GDM1 (cell line): ENCODE measurements at regions not wholly inside any gene's neighbourhood (a gene's known extent, or its start where the extent isn't known, plus 50 kb on each side); places are given as distances from the start of the nearest gene placed in this dataset.
"Not testable (repeated sequence)": the region's sequence is repeated elsewhere in the genome, so short reads cannot be mapped to it uniquely, and the experiment has no call there.

Experiments
- DNase-seq: peaks from one replicate; lab custom pipeline; 2025; lab: John Stamatoyannopoulos, UW

DNA sequence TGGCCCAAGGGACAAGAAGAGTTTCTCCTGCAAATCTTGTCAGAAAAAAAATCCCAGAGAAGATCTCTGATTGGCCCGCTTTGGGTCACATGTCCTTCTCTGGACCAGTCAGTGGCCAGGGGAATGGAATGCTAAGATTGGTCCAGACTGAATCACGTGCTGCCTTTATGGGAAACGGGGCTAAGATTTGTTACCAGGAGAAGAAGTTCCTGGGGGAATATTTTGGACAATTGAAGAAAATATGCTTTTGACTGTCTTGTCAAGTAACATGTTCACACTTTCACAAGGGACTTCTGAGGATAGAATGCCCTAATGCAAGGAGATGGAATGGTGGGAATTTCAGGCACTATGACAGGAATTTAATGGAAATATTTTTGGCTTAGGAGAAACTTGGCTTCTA lies 74.1 kb upstream of the SH3PXD2B start:
- no peak for DNase-seq

DNA sequence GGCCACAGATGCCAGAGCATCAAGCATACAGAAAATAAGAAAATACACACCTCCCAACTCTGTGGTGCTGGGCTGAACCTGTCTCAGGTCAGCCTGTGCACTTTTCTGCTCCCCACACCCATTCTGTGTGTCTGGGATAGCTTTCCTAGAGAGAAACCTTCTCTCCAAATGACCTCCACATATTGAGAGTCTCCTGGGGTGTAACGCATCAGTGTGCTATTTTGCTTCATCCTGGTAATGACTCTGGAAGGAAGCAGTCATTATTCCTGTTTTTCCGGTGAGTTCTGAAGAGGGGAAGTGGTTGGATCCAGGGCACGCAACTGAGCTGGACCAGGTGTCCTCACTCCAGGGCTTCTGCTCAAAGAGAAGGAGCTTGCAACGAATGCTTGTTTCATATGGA lies 73.2 kb upstream of the SH3PXD2B start:
- no peak for DNase-seq

DNA sequence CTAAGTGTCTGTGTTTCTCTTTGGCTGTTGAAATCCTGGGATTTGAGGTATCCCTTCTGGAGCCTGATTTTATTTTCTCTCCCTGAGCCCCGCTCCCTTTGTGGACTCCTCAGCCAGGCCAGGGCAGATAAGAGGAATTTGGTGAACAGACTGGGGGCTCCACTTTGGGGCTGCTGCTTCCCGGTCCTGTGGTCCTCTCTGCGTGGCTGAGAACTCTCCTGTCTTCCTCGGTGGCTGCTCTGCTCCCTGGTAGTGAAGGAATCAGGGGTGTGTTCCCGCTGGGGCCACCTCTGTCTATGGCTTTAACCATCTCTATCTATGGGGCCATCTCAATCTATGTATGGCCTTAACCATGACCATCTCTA lies 71.7 kb upstream of the SH3PXD2B start:
- DNase-seq: no peak

DNA sequence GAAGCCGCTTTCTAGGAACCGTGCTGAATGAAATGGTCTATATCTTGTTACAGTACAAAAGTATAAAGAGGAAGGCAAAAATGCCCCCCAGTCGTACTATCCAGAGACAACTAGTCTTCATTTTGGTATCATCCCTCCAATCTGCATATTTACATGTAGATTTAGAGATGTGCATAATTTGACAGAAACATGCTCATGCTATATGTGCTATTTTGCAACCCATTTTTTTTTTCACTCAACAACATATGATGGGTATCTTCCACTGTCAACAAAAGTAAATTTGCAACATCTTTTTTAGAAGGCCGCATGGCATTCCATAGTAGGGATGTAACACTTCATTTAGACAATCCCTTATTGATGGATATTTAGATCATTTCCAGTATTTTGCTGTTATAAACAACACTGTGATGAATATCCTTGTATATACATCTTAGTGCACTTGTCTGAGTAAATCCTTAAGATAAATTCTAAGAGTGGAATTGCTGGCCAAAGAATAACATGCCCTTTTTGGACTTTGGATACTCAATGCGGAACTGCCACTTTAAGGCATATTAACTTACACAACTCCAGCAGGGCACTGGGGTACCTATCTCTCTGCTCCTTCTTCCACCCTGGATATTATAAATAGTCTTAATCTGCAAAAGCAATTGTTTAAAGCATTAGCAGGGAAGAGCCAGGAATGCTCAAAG lies 71.1 kb upstream of the SH3PXD2B start:
- no peak for DNase-seq

DNA sequence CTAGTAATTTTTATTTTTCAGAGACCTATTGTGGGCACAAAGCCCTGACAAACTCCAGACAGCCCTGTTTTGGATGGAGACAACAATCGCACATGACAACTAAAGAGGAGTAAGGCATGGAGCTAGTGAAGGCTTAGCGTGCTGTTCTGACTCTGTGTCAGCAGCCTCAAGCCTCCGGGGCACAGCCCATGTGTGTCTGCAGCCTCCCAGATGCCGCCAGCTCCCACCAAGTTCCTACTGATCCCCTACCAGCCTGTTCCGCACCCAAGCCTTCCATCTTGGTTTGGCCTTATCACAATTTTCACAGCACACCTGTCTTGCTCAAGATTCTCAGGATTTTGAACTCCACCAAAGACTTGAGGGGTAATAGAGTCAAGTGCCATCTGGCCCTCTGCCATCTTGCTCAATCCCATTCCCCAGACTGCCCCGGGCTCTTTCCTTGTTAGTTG lies 70.3 kb upstream of the SH3PXD2B start:
- DNase-seq: no peak

GRCh38 chr5:172523146-172523745 lies 68.9 kb upstream of the SH3PXD2B start:
- no peak for DNase-seq

- DNase-seq: no peak
Observed at GRCh38 chr5:172521338-172521932, 67.1 kb upstream of the SH3PXD2B start.

DNA sequence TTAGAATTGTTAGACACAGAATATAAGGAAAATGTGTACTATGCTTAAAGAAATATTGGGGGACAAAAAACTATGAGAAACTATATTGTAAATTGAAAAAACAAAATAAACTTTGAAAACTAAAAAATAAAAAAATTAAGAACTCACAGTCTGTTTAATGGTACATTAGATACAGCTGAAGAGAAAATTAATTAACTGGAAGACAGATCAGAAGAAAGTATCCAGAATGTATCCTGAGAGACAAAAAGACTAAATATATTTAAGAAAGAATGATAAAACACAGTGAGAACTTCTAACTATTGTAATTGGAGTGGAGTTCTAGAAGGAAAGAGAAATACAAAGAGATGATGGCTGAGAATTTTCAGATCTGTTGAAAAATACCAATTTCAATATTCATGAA lies 57.6 kb upstream of the SH3PXD2B start:
- DNase-seq: no peak

DNA sequence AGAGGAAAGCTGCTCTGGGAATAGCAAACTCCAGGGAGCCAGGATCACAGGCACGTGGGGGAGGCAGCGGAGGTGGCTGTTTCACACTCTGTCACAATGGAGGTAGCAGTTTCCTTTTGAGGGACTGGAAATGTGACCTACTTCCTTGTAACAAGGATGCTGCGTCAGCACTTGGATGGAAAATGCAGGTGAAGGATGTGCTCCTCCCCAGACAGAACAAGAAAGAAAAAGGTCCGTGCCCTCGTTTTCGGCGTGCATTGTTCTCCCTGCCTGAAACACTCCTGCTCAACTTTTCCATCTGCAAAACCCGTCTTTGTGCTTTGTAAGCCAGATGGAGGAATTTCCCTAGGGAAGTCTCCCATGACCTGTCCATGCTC lies 55.1 kb upstream of the SH3PXD2B start:
- DNase-seq: no peak

DNA sequence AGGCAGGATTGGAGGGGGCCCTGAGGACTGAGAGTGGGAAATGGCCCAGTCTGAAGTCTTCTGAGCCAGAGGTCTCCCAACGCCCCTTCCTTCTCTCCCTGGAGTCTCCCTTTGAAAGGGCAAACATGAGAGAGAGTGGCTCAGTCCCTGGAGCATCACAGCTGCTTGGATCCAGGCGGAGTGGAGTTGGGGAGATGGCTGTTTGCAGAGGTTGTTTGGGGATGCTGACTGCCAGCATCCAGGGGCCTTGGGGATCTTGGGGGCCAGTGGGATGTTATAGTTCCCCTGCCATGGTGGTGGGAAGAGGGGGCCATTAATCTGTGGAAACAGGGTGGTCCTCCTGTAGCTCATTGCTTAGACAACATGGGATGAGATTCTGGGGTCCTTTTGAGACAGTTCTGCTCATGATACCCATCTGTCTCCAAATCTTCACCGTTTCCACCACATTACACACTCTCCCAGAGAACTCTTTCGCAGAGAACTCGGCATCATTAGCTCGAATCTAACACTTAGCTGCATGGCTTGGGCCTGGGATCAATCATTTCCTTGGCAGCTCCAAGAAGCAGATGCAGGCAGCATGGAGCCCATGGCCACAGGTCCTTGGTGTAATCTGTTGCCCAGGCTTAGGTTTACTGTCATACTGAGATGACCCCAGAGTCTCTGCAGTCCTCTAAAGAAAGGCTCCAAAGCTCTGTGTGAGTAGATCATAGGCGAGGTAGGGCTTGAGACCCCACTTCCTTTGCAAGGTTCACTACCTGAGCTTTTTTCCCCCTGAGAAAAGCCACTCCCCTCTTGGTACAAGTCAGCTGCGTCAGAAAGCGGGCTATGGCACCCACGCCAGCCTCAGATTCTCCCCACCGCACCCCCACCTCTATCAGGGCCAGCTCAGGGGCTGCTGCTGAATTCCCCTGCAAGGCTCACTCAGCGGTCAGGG lies 54.4 kb upstream of the SH3PXD2B start:
- no peak for DNase-seq

DNA sequence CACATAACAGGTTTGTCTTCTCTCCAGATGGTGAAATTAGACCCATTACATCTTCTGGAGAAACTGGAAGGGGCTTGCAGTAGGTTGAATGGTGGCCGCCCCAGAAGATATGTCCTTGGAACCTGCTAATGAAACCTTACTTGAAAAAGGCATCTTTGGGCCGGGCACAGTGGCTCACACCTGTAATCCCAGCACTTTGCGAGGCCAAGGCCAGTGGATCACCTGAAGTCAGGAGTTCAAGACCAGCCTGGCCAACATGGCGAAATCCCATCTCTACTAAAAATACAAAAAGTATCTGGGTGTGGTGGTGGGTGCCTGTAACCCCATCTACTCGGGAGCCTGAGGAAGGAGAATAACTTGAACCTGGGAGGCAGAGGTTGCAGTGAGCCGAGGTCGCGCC lies 53.2 kb upstream of the SH3PXD2B start:
- not testable (repeated sequence) for DNase-seq

DNA sequence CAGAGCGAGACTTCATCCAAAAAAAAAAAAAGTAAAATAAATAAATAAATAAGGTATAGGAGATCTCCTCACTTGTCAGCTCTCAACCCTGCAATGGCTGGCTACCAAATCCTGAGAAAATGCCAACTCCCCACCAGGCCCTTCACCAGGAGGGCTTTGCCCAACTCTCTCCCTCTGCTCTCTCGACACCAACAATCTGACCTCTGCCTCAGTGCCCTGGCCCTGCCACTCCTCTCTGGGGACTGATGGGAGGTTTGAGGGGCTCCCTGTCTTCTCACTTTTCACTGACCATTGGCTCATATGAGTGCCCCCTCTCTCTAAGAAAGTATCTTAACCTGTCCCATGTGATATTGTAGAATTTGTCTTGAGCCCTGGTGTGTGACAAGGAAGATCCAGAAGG lies 52.6 kb upstream of the SH3PXD2B start:
- DNase-seq: no peak

GRCh38 chr5:172506251-172506650 lies 51.9 kb upstream of the SH3PXD2B start:
- DNase-seq: no peak

GRCh38 chr5:172505845-172506244 lies 51.5 kb upstream of the SH3PXD2B start:
- no peak for DNase-seq

DNA sequence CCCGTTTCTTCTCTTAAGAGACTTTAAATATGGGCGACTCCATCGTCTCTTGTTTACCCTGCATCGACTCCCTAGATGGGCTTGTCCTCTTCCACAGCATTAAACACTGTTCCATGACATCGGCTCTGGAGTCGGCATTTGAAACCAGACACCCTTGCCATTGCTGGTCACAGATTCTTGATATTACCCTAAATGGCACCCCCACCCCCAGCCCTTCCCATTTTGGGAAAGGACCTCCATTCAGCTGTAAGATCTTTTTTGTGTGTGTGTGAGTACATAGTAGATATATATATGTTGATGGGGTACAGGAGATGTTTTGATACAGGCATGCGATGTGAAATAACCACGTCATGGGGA lies 51.1 kb upstream of the SH3PXD2B start:
- DNase-seq: no peak

DNA sequence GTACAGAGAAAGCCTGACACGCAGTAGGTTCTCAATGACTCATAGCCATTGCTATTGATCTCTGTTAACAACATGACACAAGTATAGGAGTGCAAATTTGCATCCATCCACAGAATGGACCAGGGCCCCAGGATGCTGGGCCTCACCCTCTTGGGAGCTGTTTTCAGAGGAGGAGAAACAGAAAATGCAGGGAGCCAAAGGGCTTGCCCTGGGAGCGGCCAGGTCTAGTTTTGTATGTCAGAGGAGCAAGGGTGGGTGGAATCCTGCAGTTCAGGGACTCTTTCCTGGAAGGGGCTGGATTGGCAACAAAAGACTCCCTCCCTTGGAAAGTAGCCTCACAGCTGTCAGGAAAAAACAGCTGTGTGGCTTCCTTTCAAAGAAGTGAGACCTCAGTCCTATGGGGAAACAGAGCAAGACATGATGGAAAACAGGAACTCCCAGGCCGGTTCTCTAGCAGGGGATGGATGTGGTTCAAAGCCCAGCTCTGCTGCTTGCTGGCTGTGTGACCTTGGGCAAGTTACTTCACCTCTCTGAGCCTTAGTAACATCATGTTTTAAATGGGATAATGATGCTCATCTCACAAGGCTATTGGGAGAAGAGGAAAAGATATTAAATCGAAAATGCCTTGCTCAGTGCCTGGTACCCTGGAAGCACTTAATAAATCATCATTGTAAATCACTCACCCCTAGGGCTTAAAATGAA lies 50.5 kb upstream of the SH3PXD2B start:
- DNase-seq: no peak

GRCh38 chr5:172503925-172504700 lies 49.8 kb upstream of the SH3PXD2B start:
- DNase-seq: no peak
